Caco-2 (cell line): ENCODE measurements at regions not wholly inside any gene's neighbourhood (a gene's known extent, or its start where the extent isn't known, plus 50 kb on each side); places are given as distances from the start of the nearest gene placed in this dataset.

Experiments used
- BruUV-seq: library from RNA; stranded (reverse); fragments of 400-500 nt; replicated peaks from 2 replicates; lab custom pipeline; 2021; lab: Mats Ljungman, UMichigan
- CTCF ChIA-PET: fragments of 300-600 bp; sonication (Branson Sonifier 250); formaldehyde crosslinking; loops from one replicate; lab custom pipeline; 2022; ENCODE audit warnings: antibody characterized with exemption; lab: Charles Lee
- POLR2A ChIA-PET: fragments of 300-600 bp; sonication (Branson Sonifier 250); formaldehyde crosslinking; loops from one replicate; lab custom pipeline; 2022; ENCODE audit warnings: antibody characterized with exemption; lab: Charles Lee
- DNase-seq, 2 experiments: peaks; one replicate each; pipeline versions ENCODE4 v3.0.0 to v3.0.0-alpha.2; 2020 to 2022
- H3K27me3 ChIP-seq: replicated peaks from 2 replicates; pipeline ENCODE4 v1.6.0; 2011; ENCODE audit warnings: low read length; ENCODE audit not compliant: control insufficient read depth, insufficient read depth
- H3K36me3 ChIP-seq: 2 replicates; pipeline ENCODE4 v1.5.1; 2011; ENCODE audit warnings: low read length; ENCODE audit not compliant: control insufficient read depth, insufficient read depth
- H3K4me1 ChIP-seq: fragments of 250-450 bp; sonication (Bioruptor Pico); 2 replicates; pipeline ENCODE4 v1.5.1; 2020; ENCODE audit warnings: mild to moderate bottlenecking
- H3K4me3 ChIP-seq: 2 replicates; pipeline ENCODE4 v1.5.1; 2011; ENCODE audit warnings: low read depth, mild to moderate bottlenecking, control low read depth, low read length
- H3K9me3 ChIP-seq: fragments of 250-450 bp; sonication (Bioruptor Pico); 2 replicates; pipeline ENCODE4 v1.5.1; 2020; ENCODE audit warnings: mild to moderate bottlenecking, moderate library complexity
- H3K27ac Mint-ChIP-seq: one replicate; pipeline ENCODE4 v1.8.0; 2022; ENCODE audit warnings: mixed read lengths; ENCODE audit not compliant: unreplicated experiment
- H3K27me3 Mint-ChIP-seq: one replicate; pipeline ENCODE4 v1.8.0; 2022; ENCODE audit warnings: mixed read lengths; ENCODE audit not compliant: insufficient read depth, unreplicated experiment
- H3K36me3 Mint-ChIP-seq: one replicate; pipeline ENCODE4 v1.8.0; 2022; ENCODE audit warnings: mild to moderate bottlenecking, mixed read lengths; ENCODE audit not compliant: insufficient read depth, unreplicated experiment
- H3K4me1 Mint-ChIP-seq: one replicate; pipeline ENCODE4 v1.8.0; 2022; ENCODE audit warnings: low read depth, mixed read lengths; ENCODE audit not compliant: unreplicated experiment
- H3K4me3 Mint-ChIP-seq: one replicate; pipeline ENCODE4 v1.8.0; 2022; ENCODE audit warnings: mild to moderate bottlenecking, moderate library complexity, mixed read lengths; ENCODE audit not compliant: unreplicated experiment
- H3K9me3 Mint-ChIP-seq: one replicate; pipeline ENCODE4 v1.8.0; 2022; ENCODE audit warnings: mixed read lengths; ENCODE audit not compliant: unreplicated experiment
- CTCF ChIP-seq, 2 experiments: fragments of 200-600 bp in 1 of 2; IDR thresholded peaks; 1 replicate in 1 of 2; 2 replicates in 1 of 2; pipeline versions ENCODE4 v1.5.1 to v1.8.0; 2011 to 2022; ENCODE audit warnings: antibody characterized with exemption in 1 of 2, control low read depth in 1 of 2, inconsistent platforms in 1 of 2, low read depth in 1 of 2, low read length in 1 of 2, mild to moderate bottlenecking in 1 of 2, moderate library complexity in 1 of 2; ENCODE audit not compliant: insufficient read depth in 1 of 2, severe bottlenecking in 1 of 2, unreplicated experiment in 1 of 2
- intact Hi-C: fragments of 100-400 bp; cut with micrococcal nuclease; formaldehyde crosslinking; loops from one replicate; pipeline ENCODE4 v1.10.0; 2022; ENCODE audit not compliant: unreplicated experiment

- H3K27ac Mint-ChIP-seq = no peak overlapping the region
- H3K9me3 ChIP-seq = no peaks in the 10 kb centered on the region
- H3K27me3 ChIP-seq = no peaks in the 10 kb centered on the region
- ChIA-PET POLR2A (no interaction called here), CTCF (no interaction called here)
- H3K4me1 Mint-ChIP-seq = no peaks in the 10 kb centered on the region
- DNase-seq = no peak
- intact Hi-C loops = loop anchor here (5.0 kb wide), 1 partner anchor 537 kb away; no protein-coding TSS in a partner anchor
- H3K4me1 ChIP-seq = 0 out of 2 replicates have a peak, but pooled peaks cover 8% of the 10 kb centered on the region
- no TSS peak for BruUV-seq
- no peak overlapping the region for H3K4me3 Mint-ChIP-seq
- TF ChIP-seq CTCF (IDR thresholded peaks at IDR 0.05; ENCODE audit: insufficient read depth in 1 of 2, low read depth in 1 of 2, low read length in 1 of 2, severe bottlenecking in 1 of 2, unreplicated experiment in 1 of 2) = no peak
- no peaks in the 10 kb centered on the region for H3K36me3 ChIP-seq
- H3K4me3 ChIP-seq = no peak overlapping the region
- H3K36me3 Mint-ChIP-seq = no peaks in the 10 kb centered on the region
- H3K27me3 Mint-ChIP-seq = no peaks in the 10 kb centered on the region
- H3K9me3 Mint-ChIP-seq = no peaks in the 10 kb centered on the region
Observed at GRCh38 chr4:123125477-123125876, 203.1 kb upstream of the NUDT6 start.

GRCh38 chr4:123127218-123127617 lies 204.8 kb upstream of the NUDT6 start:
- CTCF ChIA-PET = no interaction called here

GRCh38 chr4:123127875-123128274 lies 205.5 kb upstream of the NUDT6 start:
- H3K27ac Mint-ChIP-seq = no peak overlapping the region
- CTCF ChIA-PET = no interaction called here

More at GRCh38 chr4:123127218-123127617, 204.8 kb upstream of the NUDT6 start:
- H3K9me3 Mint-ChIP-seq = no peaks in the 10 kb centered on the region
- no peaks in the 10 kb centered on the region for H3K36me3 ChIP-seq
- no peaks in the 10 kb centered on the region for H3K9me3 ChIP-seq
- no peak for TF ChIP-seq CTCF (IDR thresholded peaks at IDR 0.05; ENCODE audit: insufficient read depth in 1 of 2, low read depth in 1 of 2, low read length in 1 of 2, severe bottlenecking in 1 of 2, unreplicated experiment in 1 of 2)
- no peak for DNase-seq
- no peaks in the 10 kb centered on the region for H3K4me1 Mint-ChIP-seq
- 0 out of 2 replicates have a peak, but pooled peaks cover 8% of the 10 kb centered on the region for H3K4me1 ChIP-seq
- no peaks in the 10 kb centered on the region for H3K27me3 ChIP-seq
- intact Hi-C loops = loop anchor here (1.0 to 5.0 kb wide), 3 partner anchors 223 to 535 kb away; partner anchors contain the start of gene SPRY1
- POLR2A ChIA-PET = no interaction called here
- H3K27me3 Mint-ChIP-seq = no peaks in the 10 kb centered on the region
- BruUV-seq = no TSS peak
- no peak overlapping the region for H3K4me3 ChIP-seq
- H3K27ac Mint-ChIP-seq = no peak overlapping the region
- no peak overlapping the region for H3K4me3 Mint-ChIP-seq
- H3K36me3 Mint-ChIP-seq = no peaks in the 10 kb centered on the region

More at GRCh38 chr4:123127875-123128274, 205.5 kb upstream of the NUDT6 start:
- H3K9me3 Mint-ChIP-seq = no peaks in the 10 kb centered on the region
- POLR2A ChIA-PET = no interaction called here
- Histone ChIP-seq H3K27me3 (no peaks in the 10 kb centered on the region), H3K9me3 (no peaks in the 10 kb centered on the region), H3K36me3 (no peaks in the 10 kb centered on the region), H3K4me1 (0 out of 2 replicates have a peak, but pooled peaks cover 8% of the 10 kb centered on the region), H3K4me3 (no peak overlapping the region)
- intact Hi-C loops = loop anchor here (1.0 to 5.0 kb wide), 3 partner anchors 222 to 534 kb away; partner anchors contain the start of gene SPRY1
- no peaks in the 10 kb centered on the region for H3K4me1 Mint-ChIP-seq
- no peak for TF ChIP-seq CTCF (IDR thresholded peaks at IDR 0.05; ENCODE audit: insufficient read depth in 1 of 2, low read depth in 1 of 2, low read length in 1 of 2, severe bottlenecking in 1 of 2, unreplicated experiment in 1 of 2)
- no peak overlapping the region for H3K4me3 Mint-ChIP-seq
- BruUV-seq = no TSS peak
- H3K36me3 Mint-ChIP-seq = no peaks in the 10 kb centered on the region
- no peaks in the 10 kb centered on the region for H3K27me3 Mint-ChIP-seq
- DNase-seq = no peak
